Prostate gland (tissue), 2 donors: ENCODE measurements at regions not wholly inside any gene's neighbourhood (a gene's known extent, or its start where the extent isn't known, plus 50 kb on each side); places are given as distances from the start of the nearest gene placed in this dataset.

Experiments used
- DNase-seq: peaks from one replicate; pipeline ENCODE4 v3.0.0-alpha.2; 2019; ENCODE audit warnings: low spot score
- H3K27ac ChIP-seq, 2 donors: fragments of 200-600 bp; sonication (generic); 2 replicates each; pipeline ENCODE4 v1.5.1; 2017 to 2019
- H3K27me3 ChIP-seq: fragments of 200-600 bp; sonication (generic); replicated peaks from 2 replicates; pipeline ENCODE4 v1.5.1; 2019; ENCODE audit not compliant: insufficient read depth
- H3K36me3 ChIP-seq, 2 donors: fragments of 200-600 bp; sonication (generic); 1 replicate in 1 of 2; 2 replicates in 1 of 2; pipeline versions ENCODE4 v1.5.1 to v1.8.1; 2017 to 2019
- H3K4me1 ChIP-seq: fragments of 200-600 bp; sonication (generic); replicated peaks from 2 replicates; pipeline ENCODE4 v1.5.1; 2019
- H3K4me3 ChIP-seq, 2 donors: fragments of 200-600 bp; sonication (generic); 2 replicates each; pipeline ENCODE4 v1.5.1; 2017 to 2019
- H3K9me3 ChIP-seq: fragments of 200-600 bp; sonication (generic); 2 replicates; pipeline ENCODE4 v1.5.1; 2017
- CTCF ChIP-seq, 4 experiments: fragments of 200-600 bp in 2 of 4; fragments of 450-650 bp in 2 of 4; sonication (generic) in 2 of 4; IDR thresholded peaks; 1 replicate in 3 of 4; 2 replicates in 1 of 4; pipeline ENCODE4 v1.5.1; 2016 to 2019; ENCODE audit warnings: antibody characterized with exemption in 4 of 4, mild to moderate bottlenecking in 2 of 4, moderate library complexity in 2 of 4
- POLR2A ChIP-seq: fragments of 450-650 bp; IDR thresholded peaks from one replicate; pipeline ENCODE4 v1.6.1; 2016; ENCODE audit warnings: antibody characterized with exemption, mild to moderate bottlenecking
- POLR2AphosphoS5 ChIP-seq: sonication (generic); formaldehyde crosslinking; IDR thresholded peaks from one replicate; pipeline ENCODE4 v1.6.1; 2017; ENCODE audit warnings: antibody characterized with exemption
- WGBS: methylation state at CpG from one replicate; pipeline ENCODE4 v1.1.5; 2018; 5-methylcytosine and 5-hydroxymethylcytosine counted together
- intact Hi-C: fragments of 100-400 bp; cut with DNase I; formaldehyde crosslinking; loops from one replicate; pipeline ENCODE4 v1.14.2; 2022

GRCh38 chr6:23584134-23584763 is 541.8 kb upstream of the NRSN1 start:
- H3K4me3 ChIP-seq, result no peak overlapping the region
- intact Hi-C loops, result no loop called here
- H3K36me3 ChIP-seq, result no peaks in the 10 kb centered on the region
- no peaks in the 10 kb centered on the region for H3K9me3 ChIP-seq
- H3K27me3 ChIP-seq, result no peaks in the 10 kb centered on the region
- H3K4me1 ChIP-seq, result no peaks in the 10 kb centered on the region
- TF ChIP-seq POLR2A (no peak), CTCF (IDR thresholded peaks at IDR 0.05) (no peak), POLR2AphosphoS5 (no peak)
- H3K27ac ChIP-seq, result no peak overlapping the region
- no peak for DNase-seq
- 55% methylated on average over 5 of the region's 5 CpGs for WGBS

DNA sequence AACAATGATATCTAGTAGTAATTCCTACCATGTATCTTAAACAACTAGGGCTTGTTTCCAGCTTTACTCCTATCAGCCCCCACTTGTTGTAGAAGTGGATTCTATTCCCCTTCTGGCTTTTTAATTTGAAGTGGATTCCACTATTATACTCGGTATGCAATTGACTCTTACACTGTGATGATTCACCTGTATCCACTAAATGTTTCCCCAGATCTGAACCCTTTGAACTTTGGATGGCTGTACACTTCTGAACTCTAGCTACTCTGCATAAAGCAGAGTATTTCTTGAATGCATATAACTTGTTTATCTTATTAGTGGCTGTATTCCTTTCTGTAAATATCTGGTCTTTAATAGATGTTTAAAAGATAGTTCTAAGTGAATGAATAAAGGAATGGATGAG is 538.4 kb upstream of the NRSN1 start:
- Histone ChIP-seq H3K4me1 (no peaks in the 10 kb centered on the region), H3K36me3 (no peaks in the 10 kb centered on the region), H3K9me3 (no peaks in the 10 kb centered on the region), H3K27me3 (no peaks in the 10 kb centered on the region), H3K27ac (no peak overlapping the region), H3K4me3 (no peak overlapping the region)
- TF ChIP-seq POLR2AphosphoS5, result no peak
- TF ChIP-seq POLR2A, result no peak
- TF ChIP-seq CTCF (IDR thresholded peaks at IDR 0.05), result no peak
- WGBS, result 43% methylated on average over 1 of the region's 1 CpG
- intact Hi-C loops, result no loop called here
- no peak for DNase-seq

DNA sequence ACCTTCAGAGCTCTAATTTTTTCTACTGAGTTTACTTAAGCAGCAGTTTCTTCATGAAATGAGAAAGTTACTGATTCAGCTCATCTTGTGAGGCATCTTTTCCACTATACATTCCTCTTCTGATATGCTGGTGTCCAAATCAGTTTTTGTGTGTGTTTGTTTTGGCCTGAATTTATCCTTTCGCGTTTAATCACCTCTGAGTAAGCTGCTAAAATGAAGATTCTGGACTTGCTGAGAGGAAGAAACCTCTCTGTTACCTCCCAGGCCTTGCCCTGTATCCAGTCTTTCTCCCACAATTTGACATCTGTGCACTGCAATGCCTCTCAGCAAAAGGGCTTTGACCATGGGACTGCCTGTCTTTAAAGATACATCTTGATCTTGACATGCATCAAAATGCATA is 536.2 kb upstream of the NRSN1 start:
- TF ChIP-seq POLR2AphosphoS5 (no peak), CTCF (IDR thresholded peaks at IDR 0.05) (no peak), POLR2A (no peak)
- H3K9me3 ChIP-seq, result no peaks in the 10 kb centered on the region
- intact Hi-C loops, result no loop called here
- H3K4me1 ChIP-seq, result no peaks in the 10 kb centered on the region
- no peaks in the 10 kb centered on the region for H3K27me3 ChIP-seq
- H3K27ac ChIP-seq, result no peak overlapping the region
- no peak overlapping the region for H3K4me3 ChIP-seq
- 61% methylated on average over 2 of the region's 2 CpGs for WGBS
- H3K36me3 ChIP-seq, result no peaks in the 10 kb centered on the region
- DNase-seq, result no peak

DNA sequence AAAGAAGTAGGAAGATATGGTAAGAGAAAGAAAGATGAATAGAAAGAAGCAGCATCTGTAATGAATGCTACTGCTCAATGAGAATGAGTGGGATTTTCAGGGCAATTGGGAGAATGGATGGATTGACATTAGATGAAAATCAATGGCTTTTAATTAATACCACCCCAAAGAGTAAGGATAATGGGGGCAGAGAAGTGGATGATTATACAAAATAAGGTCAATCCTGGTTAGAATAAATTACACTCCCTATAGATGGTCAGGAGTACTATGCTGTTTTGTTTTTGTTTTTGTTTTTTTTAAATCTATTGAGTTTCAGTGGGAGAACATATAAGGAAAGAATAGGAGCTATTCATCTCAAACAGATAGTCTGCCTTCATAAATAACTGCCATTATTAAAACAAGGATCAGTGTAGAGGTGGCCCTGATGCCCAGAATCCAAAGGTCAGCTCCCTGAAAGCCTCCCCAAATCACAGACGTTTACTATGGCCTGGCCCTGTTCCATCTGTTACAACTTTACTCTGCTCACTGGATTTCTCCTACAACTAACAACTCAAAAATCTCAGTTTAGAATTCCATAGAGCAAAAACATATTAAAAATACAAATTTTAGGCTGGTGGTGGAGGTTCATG is 535.4 kb upstream of the NRSN1 start:
- 44% methylated on average over 1 of the region's 1 CpG for WGBS
- no peaks in the 10 kb centered on the region for H3K9me3 ChIP-seq
- H3K27ac ChIP-seq, result no peak overlapping the region
- TF ChIP-seq POLR2AphosphoS5 (no peak), POLR2A (no peak), CTCF (IDR thresholded peaks at IDR 0.05) (no peak)
- no peaks in the 10 kb centered on the region for H3K4me1 ChIP-seq
- intact Hi-C loops, result no loop called here
- DNase-seq, result no peak
- H3K27me3 ChIP-seq, result no peaks in the 10 kb centered on the region
- H3K36me3 ChIP-seq, result no peaks in the 10 kb centered on the region
- H3K4me3 ChIP-seq, result no peak overlapping the region

DNA sequence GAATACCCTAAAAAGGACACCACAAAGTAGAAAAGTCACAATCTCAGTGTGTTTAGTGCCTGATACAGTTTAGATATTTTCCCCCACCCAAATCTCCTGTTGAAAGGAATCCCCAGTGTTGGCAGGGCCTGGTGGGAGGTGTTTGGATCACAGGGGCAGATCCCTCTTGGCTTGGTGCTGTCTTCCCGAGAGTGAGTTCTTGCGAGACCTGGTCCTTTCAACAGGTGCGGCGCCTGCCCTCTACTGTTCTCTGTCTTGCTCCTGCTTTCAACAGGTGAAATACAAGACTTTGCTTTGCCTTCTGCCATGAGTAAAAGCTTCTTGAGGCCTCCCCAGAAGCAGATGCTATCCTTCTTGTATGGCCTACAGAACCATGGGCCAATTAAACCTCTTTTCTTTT is 534.3 kb upstream of the NRSN1 start:
- Histone ChIP-seq H3K4me1 (no peaks in the 10 kb centered on the region), H3K27me3 (no peaks in the 10 kb centered on the region), H3K36me3 (no peaks in the 10 kb centered on the region), H3K9me3 (no peaks in the 10 kb centered on the region), H3K27ac (no peak overlapping the region), H3K4me3 (no peak overlapping the region)
- intact Hi-C loops, result no loop called here
- TF ChIP-seq POLR2A, result no peak
- TF ChIP-seq POLR2AphosphoS5, result no peak
- no peak for TF ChIP-seq CTCF (IDR thresholded peaks at IDR 0.05)
- DNase-seq, result no peak
- 100% methylated on average over 4 of the region's 4 CpGs for WGBS
